ENCODE measurements at regions not wholly inside any gene's neighbourhood (a gene's known extent, or its start where the extent isn't known, plus 50 kb on each side); places are given as distances from the start of the nearest gene placed in this dataset.
A peak's percentile ranks its signal among the peaks of the same experiment; 100 is the strongest.

GRCh38 chr10:130750441-130750840 is 561.1 kb downstream of the TCERG1L start:
- Histone ChIP-seq H3K27me3 (no peaks in the 10 kb centered on the region), H3K4me1 (no peaks in the 10 kb centered on the region), H3K36me3 (no peaks in the 10 kb centered on the region), H3K4me3 (no peak overlapping the region), H3K27ac (no peak overlapping the region), H3K9me3 (peaks cover 0 to 6% (median 0%) of the 10 kb centered on the region in 4 donors)
- no peak for TF ChIP-seq POLR2A (IDR thresholded peaks at IDR 0.05)
- no peak for TF ChIP-seq CTCF (IDR thresholded peaks at IDR 0.05)
- peak in 2 of 3 donors; percentile 3 to 9 for DNase-seq

- TF ChIP-seq CTCF (IDR thresholded peaks at IDR 0.05) (no peak), POLR2A (IDR thresholded peaks at IDR 0.05) (no peak)
- peaks cover 0 to 6% (median 0%) of the 10 kb centered on the region in 4 donors for H3K9me3 ChIP-seq
- no peak overlapping the region for H3K27ac ChIP-seq
- no peaks in the 10 kb centered on the region for H3K36me3 ChIP-seq
- no peaks in the 10 kb centered on the region for H3K4me1 ChIP-seq
- DNase-seq: peak in 2 of 3 donors; percentile 40 to 46
- H3K4me3 ChIP-seq: no peak overlapping the region
- H3K27me3 ChIP-seq: no peaks in the 10 kb centered on the region
These were observed 560.2 kb downstream of the TCERG1L start for GRCh38 chr10:130751106-130751840.

GRCh38 chr10:130751851-130752250 is 559.7 kb downstream of the TCERG1L start:
- peak in 1 of 3 donors; percentile 16 for DNase-seq
- Histone ChIP-seq H3K27me3 (no peaks in the 10 kb centered on the region), H3K27ac (no peak overlapping the region), H3K4me1 (no peaks in the 10 kb centered on the region), H3K36me3 (no peaks in the 10 kb centered on the region), H3K9me3 (peaks cover 0 to 6% (median 0%) of the 10 kb centered on the region in 4 donors), H3K4me3 (no peak overlapping the region)
- no peak for TF ChIP-seq POLR2A (IDR thresholded peaks at IDR 0.05)
- no peak for TF ChIP-seq CTCF (IDR thresholded peaks at IDR 0.05)

GRCh38 chr10:130756651-130757050 is 554.9 kb downstream of the TCERG1L start:
- no peaks in the 10 kb centered on the region for H3K27me3 ChIP-seq
- no peak overlapping the region for H3K4me3 ChIP-seq
- DNase-seq: peak in 2 of 3 donors; percentile 6 to 19
- H3K36me3 ChIP-seq: no peaks in the 10 kb centered on the region
- H3K4me1 ChIP-seq: no peaks in the 10 kb centered on the region
- H3K9me3 ChIP-seq: peaks cover 0 to 10% (median 0%) of the 10 kb centered on the region in 4 donors
- H3K27ac ChIP-seq: no peak overlapping the region
- TF ChIP-seq CTCF (IDR thresholded peaks at IDR 0.05) (no peak), POLR2A (IDR thresholded peaks at IDR 0.05) (no peak)

GRCh38 chr10:130757271-130757670 is 554.2 kb downstream of the TCERG1L start:
- no peak for TF ChIP-seq CTCF (IDR thresholded peaks at IDR 0.05)
- TF ChIP-seq POLR2A (IDR thresholded peaks at IDR 0.05): no peak
- no peaks in the 10 kb centered on the region for H3K27me3 ChIP-seq
- H3K4me1 ChIP-seq: no peaks in the 10 kb centered on the region
- no peak overlapping the region for H3K27ac ChIP-seq
- no peak overlapping the region for H3K4me3 ChIP-seq
- H3K9me3 ChIP-seq: peaks cover 0 to 8% (median 0%) of the 10 kb centered on the region in 4 donors
- no peaks in the 10 kb centered on the region for H3K36me3 ChIP-seq
- peak in 1 of 3 donors; percentile 30 for DNase-seq

Measured in Peyer's patch (tissue), 4 donors.